GM19463 (cell line): ENCODE measurements at regions not wholly inside any gene's neighbourhood (a gene's known extent, or its start where the extent isn't known, plus 50 kb on each side); places are given as distances from the start of the nearest gene placed in this dataset.
"Not testable (repeated sequence)": the region's sequence is repeated elsewhere in the genome, so short reads cannot be mapped to it uniquely, and the experiment has no call there.

Experiments
- ATAC-seq: cut with Tn5 transposase; IDR thresholded peaks from one replicate; pipeline ENCODE4 v1.9.1; 2021; ENCODE audit warnings: mild to moderate bottlenecking, moderate library complexity; ENCODE audit not compliant: unreplicated experiment

DNA sequence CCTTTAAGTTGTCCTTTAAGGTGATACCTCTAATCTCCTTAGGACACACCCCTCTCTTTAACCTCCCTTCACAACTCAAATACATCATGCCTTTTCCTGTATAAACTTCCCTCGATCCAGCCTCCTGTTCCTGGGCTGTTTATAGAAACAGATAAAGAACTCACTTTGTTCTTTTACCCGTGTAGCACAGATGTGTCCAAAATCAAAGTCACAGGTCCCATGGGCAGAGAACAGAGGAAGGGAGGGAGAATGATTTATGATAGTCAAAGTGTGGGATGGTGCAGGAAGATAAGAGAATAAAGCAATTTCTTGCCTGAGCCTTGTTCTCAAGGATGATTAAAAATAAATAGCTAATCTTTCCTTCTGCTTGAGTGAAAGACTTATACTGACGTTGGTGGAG lies 50.3 kb upstream of the CABCOCO1 start:
- ATAC-seq: no peak

- no peak for ATAC-seq
Measured at GRCh38 chr10:61612009-61612408, 50.7 kb upstream of the CABCOCO1 start.

- ATAC-seq: no peak
Measured at GRCh38 chr10:61609701-61610100, 53.0 kb upstream of the CABCOCO1 start.

GRCh38 chr10:61608255-61609033 lies 54.3 kb upstream of the CABCOCO1 start:
- ATAC-seq: no peak

- ATAC-seq: no peak
Measured at GRCh38 chr10:61606959-61607907, 55.5 kb upstream of the CABCOCO1 start.

DNA sequence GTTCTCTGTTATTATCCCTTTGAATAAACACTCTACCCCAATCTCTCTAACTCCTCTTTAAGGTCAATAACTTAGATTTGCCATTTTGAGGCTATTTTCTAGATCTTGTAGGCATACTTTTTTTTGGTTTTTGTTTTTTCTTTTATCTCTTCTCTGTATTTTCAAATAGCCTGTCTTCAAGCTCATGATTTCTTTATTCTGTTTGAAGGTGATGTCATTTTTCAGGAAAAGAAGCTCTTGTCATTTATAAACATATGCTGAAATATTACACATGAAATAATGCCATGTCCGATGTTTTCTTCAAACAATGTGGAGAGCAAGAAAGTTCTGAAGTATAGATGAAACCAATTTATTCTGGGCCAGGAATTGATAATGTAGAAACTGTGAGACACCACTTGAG lies 57.5 kb upstream of the CABCOCO1 start:
- no peak for ATAC-seq

- ATAC-seq: no peak
Measured at GRCh38 chr10:61600399-61600798, 62.3 kb upstream of the CABCOCO1 start.

DNA sequence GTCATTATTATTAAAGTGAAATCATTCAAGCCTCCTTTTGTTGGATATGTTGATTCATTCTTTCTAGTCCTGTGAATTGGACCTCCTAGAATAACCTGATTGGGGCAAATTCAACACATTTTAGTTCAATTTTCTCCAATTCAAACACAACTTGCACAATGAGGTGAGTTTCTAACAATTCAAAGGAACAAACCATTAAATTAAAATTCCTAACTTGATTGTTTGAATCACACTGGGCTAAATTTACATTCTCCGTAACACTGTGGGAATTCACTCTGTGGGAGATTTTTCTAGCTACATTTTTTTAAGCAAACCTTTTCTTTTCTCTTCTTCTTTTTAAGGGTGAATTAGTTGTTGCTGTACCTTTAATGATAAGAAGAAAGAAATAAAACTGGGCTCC lies 68.3 kb upstream of the CABCOCO1 start:
- ATAC-seq: no peak

DNA sequence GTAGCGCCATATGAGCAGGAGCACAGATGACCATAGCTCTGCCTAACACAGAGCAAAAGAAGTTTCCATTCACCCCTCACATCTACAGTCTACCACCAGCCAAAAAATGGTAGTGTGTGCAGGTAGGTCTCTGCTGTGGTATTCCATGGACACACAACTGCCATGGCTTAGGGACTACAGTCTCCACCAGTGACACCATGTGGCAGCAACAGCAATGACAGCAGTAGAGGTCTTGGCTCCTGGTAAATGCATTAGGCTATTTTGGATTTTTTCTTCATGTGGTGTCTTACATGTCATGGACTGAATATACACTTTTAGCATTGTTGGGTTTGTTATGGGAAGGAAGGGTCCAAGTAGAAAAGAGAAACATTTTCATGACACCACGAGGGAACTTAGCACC lies 70.1 kb upstream of the CABCOCO1 start:
- ATAC-seq: peak; percentile 59

DNA sequence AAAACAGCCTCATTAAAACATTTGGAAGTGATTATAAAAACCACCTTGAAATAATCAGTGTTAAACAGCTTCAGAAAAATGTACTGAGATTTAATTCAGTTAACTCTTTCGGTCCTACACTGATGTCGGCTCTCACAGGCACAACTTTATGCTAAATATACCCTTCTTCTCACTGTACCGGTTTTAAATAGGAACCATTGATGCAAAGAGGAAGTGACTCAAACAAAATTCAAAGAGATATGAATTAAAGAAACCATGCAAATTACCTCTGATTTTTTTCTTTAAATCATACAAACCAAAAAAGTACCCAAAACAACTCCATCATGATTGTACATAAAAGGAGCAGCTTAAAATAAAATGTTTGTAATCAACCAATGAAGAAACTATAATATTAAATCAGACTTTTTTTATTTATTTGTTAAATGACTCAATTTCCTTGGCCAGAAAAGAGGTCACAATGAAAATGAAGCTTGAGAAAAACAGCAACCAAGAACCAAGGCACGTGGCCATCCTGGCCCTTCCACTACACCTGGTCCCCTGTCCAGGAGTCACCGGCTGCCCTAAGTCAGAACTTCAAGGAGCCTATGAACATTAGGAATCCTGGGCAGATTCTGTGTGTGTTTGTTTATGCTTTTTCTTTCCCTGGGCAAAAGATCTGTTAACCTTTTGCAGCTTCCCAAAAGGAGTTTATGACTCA lies 73.0 kb upstream of the CABCOCO1 start:
- ATAC-seq: no peak

GRCh38 chr10:61588770-61589211 lies 73.9 kb upstream of the CABCOCO1 start:
- no peak for ATAC-seq

GRCh38 chr10:61586829-61587228 lies 75.9 kb upstream of the CABCOCO1 start:
- ATAC-seq: no peak

- no peak for ATAC-seq
Measured at GRCh38 chr10:61580608-61581007, 82.1 kb upstream of the CABCOCO1 start.

DNA sequence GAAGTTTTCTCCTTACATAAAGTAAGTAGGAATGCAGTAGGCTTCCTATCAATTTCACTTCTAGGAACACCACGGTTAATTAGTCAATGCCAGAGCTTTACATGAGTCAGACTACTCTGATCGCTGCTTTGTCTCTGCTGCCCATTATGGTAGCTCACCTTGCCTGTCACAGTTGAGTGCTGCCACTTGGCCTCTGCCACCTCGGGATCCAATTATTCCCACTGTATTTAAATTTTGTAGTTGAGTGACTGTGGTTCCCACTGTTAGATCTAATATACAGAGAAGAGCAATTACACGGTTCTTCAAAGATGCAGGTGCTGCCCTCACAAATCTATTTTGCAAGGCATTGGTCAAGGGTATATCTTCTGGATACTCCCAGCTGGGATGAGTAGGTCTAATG lies 92.5 kb upstream of the CABCOCO1 start:
- ATAC-seq: not testable (repeated sequence)

GRCh38 chr10:61567729-61568128 lies 95.0 kb upstream of the CABCOCO1 start:
- ATAC-seq: no peak

GRCh38 chr10:61565819-61566560 lies 96.7 kb upstream of the CABCOCO1 start:
- no peak for ATAC-seq

GRCh38 chr10:61564444-61564843 lies 98.3 kb upstream of the CABCOCO1 start:
- ATAC-seq: no peak

- ATAC-seq: no peak
Measured at GRCh38 chr10:61559615-61560014, 103.1 kb upstream of the CABCOCO1 start.

- no peak for ATAC-seq
Measured at GRCh38 chr10:61558188-61558587, 104.5 kb upstream of the CABCOCO1 start.

DNA sequence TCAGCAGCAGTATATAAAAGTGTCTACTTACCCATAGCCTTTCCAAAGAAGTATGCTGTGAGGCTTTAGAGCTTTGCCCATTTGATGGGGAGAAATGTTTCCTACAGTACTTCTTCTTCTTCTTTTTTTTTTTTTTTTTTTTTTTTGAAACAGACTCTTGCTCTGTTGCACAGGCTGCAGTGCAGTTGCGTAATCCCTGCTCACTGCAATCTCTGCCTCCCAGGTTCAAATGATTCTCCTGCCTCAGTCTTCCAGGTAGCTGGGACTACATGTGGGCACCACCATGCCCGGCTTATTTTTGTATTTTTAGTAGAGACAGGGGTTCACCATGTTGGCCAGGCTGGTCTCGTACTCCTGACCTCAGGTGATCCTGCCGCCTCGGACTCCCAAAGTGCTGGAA lies 101.7 kb upstream of the TMEM26 start:
- no peak for ATAC-seq

DNA sequence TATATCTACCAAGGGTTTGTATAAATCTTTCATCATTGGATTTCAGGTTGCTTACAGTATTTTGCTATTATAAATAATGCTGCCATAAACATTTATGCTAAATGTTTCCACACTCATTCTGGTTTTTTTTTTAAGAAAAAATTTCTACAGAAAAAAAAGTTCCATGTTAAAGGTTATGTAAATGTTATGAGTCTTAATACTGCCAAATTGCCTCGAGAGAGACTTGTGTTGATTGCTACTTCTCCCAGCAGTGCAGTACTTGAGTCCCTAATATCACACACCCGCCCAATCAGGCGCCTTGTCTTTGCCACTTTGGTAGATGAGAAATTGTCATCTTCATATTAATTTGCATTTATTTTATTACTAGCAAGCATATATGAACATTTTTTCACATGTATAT lies 96.7 kb upstream of the TMEM26 start:
- ATAC-seq: no peak
